ENCODE measurements at regions not wholly inside any gene's neighbourhood (a gene's known extent, or its start where the extent isn't known, plus 50 kb on each side); places are given as distances from the start of the nearest gene placed in this dataset.
"Not testable (repeated sequence)": the region's sequence is repeated elsewhere in the genome, so short reads cannot be mapped to it uniquely, and the experiment has no call there.

GRCh38 chr16:76879420-76879819 lies 311.6 kb upstream of the MON1B start:
- TF ChIP-seq POLR2A (IDR thresholded peaks at IDR 0.05; ENCODE audit: low read depth, low read length): no peak
- DNase-seq (ENCODE audit: insufficient read length) (no peak), FAIRE-seq (no peak)

- DNase-seq (ENCODE audit: insufficient read length); FAIRE-seq: not testable (repeated sequence)
Observed at GRCh38 chr16:76880523-76880922, 310.5 kb upstream of the MON1B start.

GRCh38 chr16:76882105-76882504 lies 308.9 kb upstream of the MON1B start:
- TF ChIP-seq TAF1 (IDR thresholded peaks at IDR 0.05; ENCODE audit: borderline replicate concordance, low read depth, low read length): no peak
- TF ChIP-seq POLR2AphosphoS5 (IDR thresholded peaks at IDR 0.05; ENCODE audit: low read depth, low read length): no peak
- no peak for TF ChIP-seq POLR2A (IDR thresholded peaks at IDR 0.05; ENCODE audit: low read depth, low read length)
- no peak for DNase-seq (ENCODE audit: insufficient read length)
- no peak for FAIRE-seq

DNA sequence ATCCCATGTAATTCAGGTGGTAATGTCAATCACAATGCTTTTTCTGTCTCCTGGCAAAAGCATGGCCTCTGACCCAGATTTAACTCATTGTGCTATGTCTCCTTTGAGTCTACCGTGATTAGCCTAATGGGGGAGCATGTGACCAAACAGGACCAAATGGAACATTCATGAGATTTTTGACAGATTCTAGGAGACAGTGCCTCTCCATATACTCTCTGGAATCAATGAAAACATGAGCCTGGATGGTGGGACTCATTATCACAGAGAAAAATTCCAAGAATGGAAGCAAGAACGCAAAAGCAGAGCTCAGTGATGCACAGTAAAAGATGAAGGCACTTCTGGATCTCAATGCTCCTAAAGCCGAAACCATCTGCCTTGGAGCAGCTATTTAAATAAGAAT lies 307.9 kb upstream of the MON1B start:
- FAIRE-seq: no peak
- no peak for TF ChIP-seq POLR2A (IDR thresholded peaks at IDR 0.05; ENCODE audit: low read depth, low read length)
- no peak for DNase-seq (ENCODE audit: insufficient read length)

- FAIRE-seq: no peak
- TF ChIP-seq POLR2A (IDR thresholded peaks at IDR 0.05; ENCODE audit: low read depth, low read length): no peak
- TF ChIP-seq POLR2AphosphoS5 (IDR thresholded peaks at IDR 0.05; ENCODE audit: low read depth, low read length): no peak
- TF ChIP-seq TAF1 (IDR thresholded peaks at IDR 0.05; ENCODE audit: borderline replicate concordance, low read depth, low read length): no peak
- no peak for DNase-seq (ENCODE audit: insufficient read length)
Observed at GRCh38 chr16:76885776-76886537, 305.0 kb upstream of the MON1B start.

DNA sequence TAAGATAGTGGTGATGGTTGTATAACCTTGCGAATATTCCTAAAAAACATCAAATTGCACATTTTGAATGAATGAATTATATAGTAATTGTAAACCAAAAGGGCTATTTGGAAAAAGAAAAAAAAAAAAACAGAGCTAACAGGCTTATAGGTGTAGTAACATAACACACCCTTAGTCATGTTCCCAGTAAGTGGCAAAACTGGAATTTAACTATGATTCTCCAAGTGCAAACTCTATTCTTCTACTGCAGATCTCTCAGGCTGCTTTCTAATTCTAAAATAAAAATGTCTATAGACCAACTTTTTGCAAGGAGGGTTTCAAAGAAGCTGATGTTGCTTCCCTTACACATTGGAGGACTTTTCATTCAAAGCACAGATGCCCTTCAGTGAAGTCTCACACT lies 293.2 kb upstream of the MON1B start:
- no peak for DNase-seq (ENCODE audit: insufficient read length)
- no peak for TF ChIP-seq TAF1 (IDR thresholded peaks at IDR 0.05; ENCODE audit: borderline replicate concordance, low read depth, low read length)
- TF ChIP-seq POLR2A (IDR thresholded peaks at IDR 0.05; ENCODE audit: low read depth, low read length): no peak
- no peak for TF ChIP-seq POLR2AphosphoS5 (IDR thresholded peaks at IDR 0.05; ENCODE audit: low read depth, low read length)
- FAIRE-seq: no peak

GRCh38 chr16:76899767-76900166 lies 291.2 kb upstream of the MON1B start:
- TF ChIP-seq POLR2AphosphoS5 (IDR thresholded peaks at IDR 0.05; ENCODE audit: low read depth, low read length) (no peak), TAF1 (IDR thresholded peaks at IDR 0.05; ENCODE audit: borderline replicate concordance, low read depth, low read length) (no peak), POLR2A (IDR thresholded peaks at IDR 0.05; ENCODE audit: low read depth, low read length) (no peak)
- DNase-seq (ENCODE audit: insufficient read length): no peak
- no peak for FAIRE-seq

DNA sequence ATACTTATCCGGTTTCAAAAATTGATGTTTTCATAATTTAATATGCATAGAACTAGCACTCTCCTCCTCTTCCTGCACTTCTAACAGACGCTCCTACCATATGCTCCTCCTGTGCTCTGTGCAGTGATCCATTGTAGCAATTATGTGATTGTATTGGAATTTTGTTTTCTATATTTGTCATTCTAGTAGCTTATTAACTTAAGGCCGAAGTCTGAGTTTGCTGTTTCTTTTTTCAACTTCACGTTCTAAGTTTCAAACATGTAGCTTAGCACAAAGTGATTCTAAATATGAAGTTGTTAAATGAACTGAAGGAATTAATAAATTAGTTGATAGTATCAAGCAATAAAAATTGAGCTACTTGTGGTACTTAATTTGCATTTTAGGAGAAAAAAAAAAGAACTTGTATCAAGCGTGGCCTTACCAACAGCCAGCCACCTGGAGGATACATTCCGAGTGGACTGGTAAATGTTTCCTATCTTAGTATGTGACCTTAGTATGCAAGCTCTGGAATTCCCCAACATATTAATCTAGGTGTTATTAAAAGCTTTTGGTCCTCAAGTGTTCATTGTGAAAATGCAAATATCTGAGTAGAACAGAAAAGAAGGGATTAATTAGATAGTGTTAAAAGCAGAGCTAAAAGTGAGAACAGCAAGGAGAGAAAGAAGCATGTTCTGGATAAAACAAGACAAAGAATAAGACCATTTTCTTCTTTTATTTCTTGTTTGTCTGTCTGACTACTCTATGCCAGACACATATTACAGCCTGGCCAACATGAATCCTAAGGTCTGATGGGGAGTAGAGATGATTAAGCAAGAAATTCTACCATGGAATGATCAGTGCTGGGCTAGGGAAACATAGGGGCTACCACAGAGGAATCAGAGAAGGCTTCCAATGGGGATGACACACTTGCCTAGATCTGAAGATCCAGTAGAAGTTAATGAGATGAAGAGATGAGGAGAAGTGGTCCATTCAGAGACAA lies 290.4 kb upstream of the MON1B start:
- TF ChIP-seq TAF1 (IDR thresholded peaks at IDR 0.05; ENCODE audit: borderline replicate concordance, low read depth, low read length) (no peak), POLR2AphosphoS5 (IDR thresholded peaks at IDR 0.05; ENCODE audit: low read depth, low read length) (no peak), POLR2A (IDR thresholded peaks at IDR 0.05; ENCODE audit: low read depth, low read length) (no peak)
- FAIRE-seq: no peak
- DNase-seq (ENCODE audit: insufficient read length): no peak

- no peak for TF ChIP-seq POLR2AphosphoS5 (IDR thresholded peaks at IDR 0.05; ENCODE audit: low read depth, low read length)
- no peak for TF ChIP-seq TAF1 (IDR thresholded peaks at IDR 0.05; ENCODE audit: borderline replicate concordance, low read depth, low read length)
- no peak for TF ChIP-seq POLR2A (IDR thresholded peaks at IDR 0.05; ENCODE audit: low read depth, low read length)
- FAIRE-seq (no peak), DNase-seq (ENCODE audit: insufficient read length) (no peak)
Observed at GRCh38 chr16:76906552-76906951, 284.4 kb upstream of the MON1B start.

GRCh38 chr16:76910931-76911330 lies 280.1 kb upstream of the MON1B start:
- DNase-seq (ENCODE audit: insufficient read length): no peak
- TF ChIP-seq POLR2AphosphoS5 (IDR thresholded peaks at IDR 0.05; ENCODE audit: low read depth, low read length) (no peak), TAF1 (IDR thresholded peaks at IDR 0.05; ENCODE audit: borderline replicate concordance, low read depth, low read length) (no peak), POLR2A (IDR thresholded peaks at IDR 0.05; ENCODE audit: low read depth, low read length) (no peak)
- FAIRE-seq: no peak

- no peak for TF ChIP-seq POLR2A (IDR thresholded peaks at IDR 0.05; ENCODE audit: low read depth, low read length)
- TF ChIP-seq POLR2AphosphoS5 (IDR thresholded peaks at IDR 0.05; ENCODE audit: low read depth, low read length): no peak
- TF ChIP-seq TAF1 (IDR thresholded peaks at IDR 0.05; ENCODE audit: borderline replicate concordance, low read depth, low read length): no peak
- DNase-seq (ENCODE audit: insufficient read length): no peak
- no peak for FAIRE-seq
Observed at GRCh38 chr16:76913046-76913445, 277.9 kb upstream of the MON1B start.

- DNase-seq (ENCODE audit: insufficient read length) (no peak), FAIRE-seq (no peak)
- TF ChIP-seq POLR2A (IDR thresholded peaks at IDR 0.05; ENCODE audit: low read depth, low read length) (no peak), POLR2AphosphoS5 (IDR thresholded peaks at IDR 0.05; ENCODE audit: low read depth, low read length) (no peak), TAF1 (IDR thresholded peaks at IDR 0.05; ENCODE audit: borderline replicate concordance, low read depth, low read length) (no peak)
Observed at GRCh38 chr16:76926042-76926441, 264.9 kb upstream of the MON1B start.
